ENCODE measurements at regions not wholly inside any gene's neighbourhood (a gene's known extent, or its start where the extent isn't known, plus 50 kb on each side); places are given as distances from the start of the nearest gene placed in this dataset.

DNA sequence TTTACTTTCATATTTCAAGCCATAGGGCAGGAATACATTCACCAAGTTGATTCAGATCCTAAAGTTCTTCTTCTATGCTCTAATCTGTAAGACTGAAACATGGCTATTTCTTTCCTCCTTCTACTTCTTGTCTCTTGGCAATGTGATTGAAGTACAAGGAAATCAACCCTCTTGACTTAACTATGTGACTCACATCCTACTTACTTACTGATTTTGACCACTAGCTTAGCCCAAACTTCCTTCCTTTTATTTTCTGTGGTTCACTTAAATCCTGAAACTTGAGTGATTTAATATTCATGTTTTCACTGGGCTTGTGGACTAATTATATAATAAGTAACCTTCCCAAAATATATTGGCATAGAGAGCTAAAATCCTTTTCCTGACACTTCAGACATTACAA lies 111.2 kb upstream of the NOVA1 start:
- TF ChIP-seq MAFK (IDR thresholded peaks at IDR 0.05; ENCODE audit: low read depth, low read length) (no peak), POLR2A (IDR thresholded peaks at IDR 0.05; ENCODE audit: low read depth, low read length) (no peak), SMC3 (IDR thresholded peaks at IDR 0.05; ENCODE audit: low read depth, low read length) (no peak)
- TF ChIP-seq, protein P1, sequence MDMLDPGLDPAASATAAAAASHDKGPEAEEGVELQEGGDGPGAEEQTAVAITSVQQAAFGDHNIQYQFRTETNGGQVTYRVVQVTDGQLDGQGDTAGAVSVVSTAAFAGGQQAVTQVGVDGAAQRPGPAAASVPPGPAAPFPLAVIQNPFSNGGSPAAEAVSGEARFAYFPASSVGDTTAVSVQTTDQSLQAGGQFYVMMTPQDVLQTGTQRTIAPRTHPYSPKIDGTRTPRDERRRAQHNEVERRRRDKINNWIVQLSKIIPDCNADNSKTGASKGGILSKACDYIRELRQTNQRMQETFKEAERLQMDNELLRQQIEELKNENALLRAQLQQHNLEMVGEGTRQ (IDR thresholded peaks at IDR 0.05; ENCODE audit: low read depth, low read length), result no peak
- TF ChIP-seq, protein P2, sequence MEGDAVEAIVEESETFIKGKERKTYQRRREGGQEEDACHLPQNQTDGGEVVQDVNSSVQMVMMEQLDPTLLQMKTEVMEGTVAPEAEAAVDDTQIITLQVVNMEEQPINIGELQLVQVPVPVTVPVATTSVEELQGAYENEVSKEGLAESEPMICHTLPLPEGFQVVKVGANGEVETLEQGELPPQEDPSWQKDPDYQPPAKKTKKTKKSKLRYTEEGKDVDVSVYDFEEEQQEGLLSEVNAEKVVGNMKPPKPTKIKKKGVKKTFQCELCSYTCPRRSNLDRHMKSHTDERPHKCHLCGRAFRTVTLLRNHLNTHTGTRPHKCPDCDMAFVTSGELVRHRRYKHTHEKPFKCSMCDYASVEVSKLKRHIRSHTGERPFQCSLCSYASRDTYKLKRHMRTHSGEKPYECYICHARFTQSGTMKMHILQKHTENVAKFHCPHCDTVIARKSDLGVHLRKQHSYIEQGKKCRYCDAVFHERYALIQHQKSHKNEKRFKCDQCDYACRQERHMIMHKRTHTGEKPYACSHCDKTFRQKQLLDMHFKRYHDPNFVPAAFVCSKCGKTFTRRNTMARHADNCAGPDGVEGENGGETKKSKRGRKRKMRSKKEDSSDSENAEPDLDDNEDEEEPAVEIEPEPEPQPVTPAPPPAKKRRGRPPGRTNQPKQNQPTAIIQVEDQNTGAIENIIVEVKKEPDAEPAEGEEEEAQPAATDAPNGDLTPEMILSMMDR (conservative IDR thresholded peaks at IDR 0.05; ENCODE audit: low read depth, low read length), result no peak

All from IMR-90 (cell line).